IMR-90 (cell line): ENCODE measurements at regions not wholly inside any gene's neighbourhood (a gene's known extent, or its start where the extent isn't known, plus 50 kb on each side); places are given as distances from the start of the nearest gene placed in this dataset.
"Not testable (repeated sequence)": the region's sequence is repeated elsewhere in the genome, so short reads cannot be mapped to it uniquely, and the experiment has no call there.

Experiments used
- CTCF ChIP-seq: conservative IDR thresholded peaks from 2 replicates; pipeline ENCODE4 v1.5.1; 2012; ENCODE audit warnings: mild to moderate bottlenecking, low read depth, low read length, improper control_type of control experiment
- POLR2A ChIP-seq: IDR thresholded peaks from 2 replicates; pipeline ENCODE4 v1.6.1; 2012; ENCODE audit warnings: mild to moderate bottlenecking, low read depth, low read length
- TF ChIP-seq, protein P1 (sequence below): fragments of 150-350 bp; IDR thresholded peaks from 2 replicates; pipeline ENCODE4 v1.6.1; 2017; ENCODE audit warnings: mild to moderate bottlenecking, antibody characterized with exemption, low read length, low read depth

DNA sequence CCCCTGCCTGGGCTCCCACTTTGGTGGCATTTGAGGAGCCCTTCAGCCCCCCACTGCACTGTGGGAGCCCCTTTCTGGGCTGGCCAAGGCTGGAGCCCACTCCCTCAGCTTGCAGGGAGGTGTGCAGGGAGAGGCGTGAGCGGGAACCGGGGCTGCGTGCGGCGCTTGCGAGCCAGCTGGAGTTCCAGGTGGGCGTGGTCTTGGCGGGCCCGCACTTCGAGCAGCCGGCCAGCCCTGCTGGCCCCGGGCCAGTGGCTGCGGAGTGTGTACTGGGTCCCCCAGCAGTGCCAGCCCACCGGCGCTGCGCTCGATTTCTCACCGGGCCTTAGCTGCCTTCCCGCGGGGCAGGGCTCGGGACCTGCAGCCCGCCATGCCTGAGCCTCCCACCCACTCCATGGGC is 94.5 kb upstream of the METAP2 start:
- not testable (repeated sequence) for TF ChIP-seq CTCF, POLR2A
- TF ChIP-seq, protein P1, sequence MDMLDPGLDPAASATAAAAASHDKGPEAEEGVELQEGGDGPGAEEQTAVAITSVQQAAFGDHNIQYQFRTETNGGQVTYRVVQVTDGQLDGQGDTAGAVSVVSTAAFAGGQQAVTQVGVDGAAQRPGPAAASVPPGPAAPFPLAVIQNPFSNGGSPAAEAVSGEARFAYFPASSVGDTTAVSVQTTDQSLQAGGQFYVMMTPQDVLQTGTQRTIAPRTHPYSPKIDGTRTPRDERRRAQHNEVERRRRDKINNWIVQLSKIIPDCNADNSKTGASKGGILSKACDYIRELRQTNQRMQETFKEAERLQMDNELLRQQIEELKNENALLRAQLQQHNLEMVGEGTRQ, result not testable (repeated sequence)
